ENCODE measurements at regions not wholly inside any gene's neighbourhood (a gene's known extent, or its start where the extent isn't known, plus 50 kb on each side); places are given as distances from the start of the nearest gene placed in this dataset.

DNA sequence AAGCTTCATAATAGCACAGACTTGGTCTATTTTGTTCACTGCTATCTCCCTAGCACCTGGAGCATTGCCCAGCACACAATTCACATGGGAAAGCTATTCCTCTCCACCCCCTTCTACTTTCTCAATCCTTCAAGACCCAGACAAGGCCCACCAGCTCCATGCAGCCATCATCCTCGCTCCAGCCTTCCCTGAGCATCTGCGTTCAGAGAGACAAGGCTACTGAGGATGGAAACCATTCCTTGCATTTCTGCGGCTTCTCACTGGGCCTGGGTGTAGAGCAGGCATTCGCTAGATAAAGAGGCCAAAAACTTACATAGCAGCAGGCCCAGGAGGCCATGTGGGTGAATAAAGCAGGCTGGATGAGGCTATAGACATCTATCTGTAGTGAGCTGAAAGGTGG lies 530.8 kb downstream of the BUD13 start:
- H3K9ac ChIP-seq (ENCODE audit: low read depth, low read length), result no peak overlapping the region
- no peak overlapping the region for H3K27ac ChIP-seq (ENCODE audit: low read depth, low read length)
- no peak overlapping the region for H3K4me3 ChIP-seq (ENCODE audit: low read depth, low read length)
- H3K27me3 ChIP-seq (ENCODE audit: control insufficient read depth, insufficient read depth, low read length), result no peaks in the 10 kb centered on the region
- H3K4me1 ChIP-seq (ENCODE audit: control insufficient read depth, insufficient read depth, low read length), result peaks cover 10% of the 10 kb centered on the region
- H3K9me3 ChIP-seq (ENCODE audit: control insufficient read depth, insufficient read depth, low read length), result no peaks in the 10 kb centered on the region
- no peaks in the 10 kb centered on the region for H3K36me3 ChIP-seq (ENCODE audit: control insufficient read depth, insufficient read depth, low read length)

DNA sequence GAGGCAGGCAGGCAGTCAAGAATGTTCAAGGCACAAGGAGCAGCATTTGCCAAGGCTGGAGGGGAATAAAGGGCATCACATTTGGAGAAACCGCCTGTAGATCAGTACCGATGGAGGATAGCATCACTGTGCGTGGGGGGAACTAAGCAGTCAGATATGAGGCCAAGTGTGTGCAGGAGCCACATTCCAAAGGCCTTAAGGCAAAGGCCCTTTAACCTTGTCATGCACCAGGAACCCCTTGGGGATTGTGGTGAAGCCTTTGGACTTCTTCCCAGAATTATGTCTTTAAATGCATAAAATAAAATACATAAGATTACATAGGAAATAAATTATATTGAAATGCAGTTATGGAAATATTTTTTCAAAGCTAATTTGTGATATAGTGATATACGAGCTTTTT lies 532.1 kb downstream of the BUD13 start:
- no peaks in the 10 kb centered on the region for H3K36me3 ChIP-seq (ENCODE audit: control insufficient read depth, insufficient read depth, low read length)
- no peaks in the 10 kb centered on the region for H3K27me3 ChIP-seq (ENCODE audit: control insufficient read depth, insufficient read depth, low read length)
- H3K27ac ChIP-seq (ENCODE audit: low read depth, low read length), result no peak overlapping the region
- H3K4me3 ChIP-seq (ENCODE audit: low read depth, low read length), result no peak overlapping the region
- no peak overlapping the region for H3K9ac ChIP-seq (ENCODE audit: low read depth, low read length)
- peaks cover 10% of the 10 kb centered on the region for H3K4me1 ChIP-seq (ENCODE audit: control insufficient read depth, insufficient read depth, low read length)
- H3K9me3 ChIP-seq (ENCODE audit: control insufficient read depth, insufficient read depth, low read length), result no peaks in the 10 kb centered on the region

DNA sequence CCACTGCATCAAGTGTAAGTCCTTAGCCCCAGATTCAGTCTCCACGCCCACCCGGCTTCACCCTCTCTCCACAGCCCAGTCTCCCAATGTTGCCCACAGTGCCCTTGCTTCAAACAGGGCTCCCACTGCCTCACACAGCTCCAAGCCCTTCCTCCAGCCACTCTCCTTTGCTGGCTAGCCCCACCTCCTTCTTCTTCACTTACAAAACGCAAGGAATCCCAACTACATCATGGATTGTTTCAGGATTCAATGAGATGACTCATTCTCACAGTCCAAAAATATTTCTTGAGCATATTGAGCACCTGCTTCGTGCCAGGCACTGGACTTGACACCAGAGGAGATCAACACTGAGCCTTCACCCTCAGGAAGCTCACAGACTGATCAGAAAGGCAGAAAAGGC lies 533.5 kb downstream of the BUD13 start:
- Histone ChIP-seq H3K27me3 (ENCODE audit: control insufficient read depth, insufficient read depth, low read length) (no peaks in the 10 kb centered on the region), H3K27ac (ENCODE audit: low read depth, low read length) (no peak overlapping the region), H3K4me1 (ENCODE audit: control insufficient read depth, insufficient read depth, low read length) (peaks cover 14% of the 10 kb centered on the region; the same call in 1 of the 2 replicates), H3K9me3 (ENCODE audit: control insufficient read depth, insufficient read depth, low read length) (no peaks in the 10 kb centered on the region), H3K9ac (ENCODE audit: low read depth, low read length) (no peak overlapping the region), H3K36me3 (ENCODE audit: control insufficient read depth, insufficient read depth, low read length) (no peaks in the 10 kb centered on the region), H3K4me3 (ENCODE audit: low read depth, low read length) (no peak overlapping the region)

DNA sequence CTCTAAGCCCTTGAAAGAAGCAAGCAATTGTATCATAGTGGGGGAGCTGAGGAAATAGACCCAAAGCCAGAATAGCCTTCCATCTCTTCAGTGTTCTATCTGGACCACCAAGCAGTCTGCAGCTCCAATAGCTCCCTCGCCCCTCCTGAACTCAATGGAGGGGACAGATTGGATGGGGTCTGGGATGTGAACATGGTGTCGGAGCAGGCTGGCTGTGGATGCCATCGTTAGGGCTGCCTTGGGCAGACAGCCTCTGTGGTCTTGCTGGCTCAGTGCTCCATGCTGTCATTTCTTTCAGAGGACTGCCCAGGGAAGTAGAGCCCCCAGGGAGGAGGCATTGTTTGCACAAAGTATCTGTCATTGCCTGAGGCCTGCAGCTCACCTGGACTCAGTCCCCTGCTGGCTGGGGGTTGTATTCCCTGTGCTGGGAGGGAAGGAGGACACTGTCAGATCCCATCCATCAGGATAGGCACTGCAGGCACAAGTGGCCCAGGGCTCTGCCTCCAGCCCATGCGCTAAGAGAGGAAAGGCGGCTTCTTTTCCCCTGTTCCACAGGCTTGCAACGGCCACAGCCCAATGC lies 537.7 kb downstream of the BUD13 start:
- H3K4me3 ChIP-seq (ENCODE audit: low read depth, low read length), result no peak overlapping the region
- no peak overlapping the region for H3K9ac ChIP-seq (ENCODE audit: low read depth, low read length)
- peaks cover 10% of the 10 kb centered on the region; the same call in 1 of the 2 replicates for H3K4me1 ChIP-seq (ENCODE audit: control insufficient read depth, insufficient read depth, low read length)
- H3K36me3 ChIP-seq (ENCODE audit: control insufficient read depth, insufficient read depth, low read length), result no peaks in the 10 kb centered on the region
- no peaks in the 10 kb centered on the region for H3K9me3 ChIP-seq (ENCODE audit: control insufficient read depth, insufficient read depth, low read length)
- no peak overlapping the region for H3K27ac ChIP-seq (ENCODE audit: low read depth, low read length)
- H3K27me3 ChIP-seq (ENCODE audit: control insufficient read depth, insufficient read depth, low read length), result no peaks in the 10 kb centered on the region; the same call in 1 of the 2 replicates

DNA sequence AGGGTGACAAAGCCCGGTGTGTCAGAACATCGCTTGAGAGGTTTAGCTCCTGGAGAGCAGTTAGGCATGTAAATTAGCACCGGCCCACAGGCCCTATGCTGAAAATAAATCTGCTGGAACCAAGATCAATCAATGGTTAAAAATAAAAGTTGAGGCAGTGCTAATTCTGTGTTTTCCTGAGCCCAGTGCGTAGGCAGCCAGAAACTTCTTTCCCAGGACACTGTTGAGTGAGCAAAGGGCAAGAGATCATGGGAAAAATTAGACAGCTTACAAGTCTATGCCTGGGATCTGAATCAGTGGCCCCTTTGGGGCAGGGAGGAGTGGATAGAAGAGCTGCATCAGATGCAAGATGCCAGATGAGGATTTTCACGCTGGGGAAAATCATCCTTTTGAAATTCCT lies 539.2 kb downstream of the BUD13 start:
- no peak overlapping the region for H3K9ac ChIP-seq (ENCODE audit: low read depth, low read length)
- H3K4me3 ChIP-seq (ENCODE audit: low read depth, low read length), result no peak overlapping the region
- H3K27me3 ChIP-seq (ENCODE audit: control insufficient read depth, insufficient read depth, low read length), result no peaks in the 10 kb centered on the region; the same call in 1 of the 2 replicates
- no peak overlapping the region for H3K27ac ChIP-seq (ENCODE audit: low read depth, low read length)
- peaks cover 10% of the 10 kb centered on the region; the same call in 1 of the 2 replicates for H3K4me1 ChIP-seq (ENCODE audit: control insufficient read depth, insufficient read depth, low read length)
- H3K9me3 ChIP-seq (ENCODE audit: control insufficient read depth, insufficient read depth, low read length), result no peaks in the 10 kb centered on the region
- no peaks in the 10 kb centered on the region for H3K36me3 ChIP-seq (ENCODE audit: control insufficient read depth, insufficient read depth, low read length)

DNA sequence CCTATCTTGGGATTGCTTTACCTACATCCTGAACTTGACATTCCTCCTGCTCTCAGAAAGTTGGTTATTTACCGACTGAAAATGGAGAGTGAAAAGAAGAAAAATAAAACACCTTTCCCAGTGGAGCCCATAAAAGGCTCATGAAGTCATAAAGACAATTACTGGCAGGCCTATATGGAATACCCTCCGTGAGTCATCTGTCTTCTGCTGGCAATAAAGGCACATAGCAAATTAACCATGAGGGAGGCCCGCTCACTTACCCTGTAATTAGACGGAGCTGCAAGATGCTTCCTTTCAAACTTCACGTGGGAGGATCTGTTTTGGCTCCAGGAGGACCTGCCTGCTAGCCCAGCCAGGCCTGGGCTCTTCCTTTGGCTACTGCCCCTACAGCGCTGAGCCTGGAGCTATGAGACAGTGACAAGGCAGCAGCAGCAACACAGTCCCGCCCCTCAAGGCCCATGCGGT lies 540.4 kb downstream of the BUD13 start:
- Histone ChIP-seq H3K9ac (ENCODE audit: low read depth, low read length) (no peak overlapping the region), H3K9me3 (ENCODE audit: control insufficient read depth, insufficient read depth, low read length) (no peaks in the 10 kb centered on the region), H3K4me3 (ENCODE audit: low read depth, low read length) (no peak overlapping the region), H3K27ac (ENCODE audit: low read depth, low read length) (no peak overlapping the region), H3K27me3 (ENCODE audit: control insufficient read depth, insufficient read depth, low read length) (no peaks in the 10 kb centered on the region; the same call in 1 of the 2 replicates), H3K4me1 (ENCODE audit: control insufficient read depth, insufficient read depth, low read length) (peaks cover 10% of the 10 kb centered on the region; the same call in 1 of the 2 replicates), H3K36me3 (ENCODE audit: control insufficient read depth, insufficient read depth, low read length) (no peaks in the 10 kb centered on the region)

DNA sequence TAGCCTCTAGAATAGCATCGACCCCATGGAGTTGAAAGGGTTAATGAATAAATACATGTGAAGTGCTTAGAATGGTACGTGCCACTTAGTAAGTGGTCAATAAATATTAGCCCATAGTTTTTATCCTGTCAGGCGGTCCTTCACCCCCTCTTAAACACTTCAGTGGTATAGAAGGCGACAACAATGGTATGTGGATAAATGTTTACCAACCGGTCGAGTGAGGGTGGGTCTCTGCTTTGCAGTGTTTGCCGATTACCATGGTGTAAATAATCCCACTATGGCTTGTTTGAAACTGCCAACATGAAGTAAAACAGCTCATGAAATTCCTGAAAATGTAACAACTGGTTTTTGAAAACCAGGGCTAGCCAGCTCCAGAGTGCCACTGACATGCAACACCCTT lies 541.2 kb downstream of the BUD13 start:
- H3K27me3 ChIP-seq (ENCODE audit: control insufficient read depth, insufficient read depth, low read length), result no peaks in the 10 kb centered on the region; the same call in 1 of the 2 replicates
- no peak overlapping the region for H3K9ac ChIP-seq (ENCODE audit: low read depth, low read length)
- H3K9me3 ChIP-seq (ENCODE audit: control insufficient read depth, insufficient read depth, low read length), result no peaks in the 10 kb centered on the region
- H3K36me3 ChIP-seq (ENCODE audit: control insufficient read depth, insufficient read depth, low read length), result no peaks in the 10 kb centered on the region
- no peak overlapping the region for H3K27ac ChIP-seq (ENCODE audit: low read depth, low read length)
- H3K4me1 ChIP-seq (ENCODE audit: control insufficient read depth, insufficient read depth, low read length), result peaks cover 10% of the 10 kb centered on the region; the same call in 1 of the 2 replicates
- H3K4me3 ChIP-seq (ENCODE audit: low read depth, low read length), result no peak overlapping the region

DNA sequence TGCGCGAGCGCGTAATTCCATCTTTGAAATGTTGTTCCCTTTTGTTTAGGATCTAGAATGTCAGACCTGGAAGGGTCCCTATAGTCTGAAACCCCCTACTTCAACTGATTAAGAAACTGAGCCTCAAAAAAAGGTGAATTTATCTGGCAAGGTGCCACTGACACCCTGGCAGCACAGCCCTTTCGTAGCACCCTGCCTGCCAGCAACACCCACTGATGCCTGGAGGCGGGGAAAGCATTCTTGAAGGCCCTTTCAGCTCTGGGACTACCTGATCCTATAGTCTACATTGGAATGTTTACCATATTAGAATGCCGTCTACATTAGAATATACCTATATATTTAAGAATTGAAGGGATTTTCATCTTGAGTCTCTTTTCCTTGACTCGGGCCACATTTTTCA lies 542.3 kb downstream of the BUD13 start:
- no peak overlapping the region for H3K9ac ChIP-seq (ENCODE audit: low read depth, low read length)
- H3K27me3 ChIP-seq (ENCODE audit: control insufficient read depth, insufficient read depth, low read length), result no peaks in the 10 kb centered on the region; the same call in 1 of the 2 replicates
- no peaks in the 10 kb centered on the region for H3K9me3 ChIP-seq (ENCODE audit: control insufficient read depth, insufficient read depth, low read length)
- H3K27ac ChIP-seq (ENCODE audit: low read depth, low read length), result no peak overlapping the region
- H3K4me3 ChIP-seq (ENCODE audit: low read depth, low read length), result no peak overlapping the region
- peaks cover 10% of the 10 kb centered on the region for H3K4me1 ChIP-seq (ENCODE audit: control insufficient read depth, insufficient read depth, low read length)
- H3K36me3 ChIP-seq (ENCODE audit: control insufficient read depth, insufficient read depth, low read length), result no peaks in the 10 kb centered on the region

DNA sequence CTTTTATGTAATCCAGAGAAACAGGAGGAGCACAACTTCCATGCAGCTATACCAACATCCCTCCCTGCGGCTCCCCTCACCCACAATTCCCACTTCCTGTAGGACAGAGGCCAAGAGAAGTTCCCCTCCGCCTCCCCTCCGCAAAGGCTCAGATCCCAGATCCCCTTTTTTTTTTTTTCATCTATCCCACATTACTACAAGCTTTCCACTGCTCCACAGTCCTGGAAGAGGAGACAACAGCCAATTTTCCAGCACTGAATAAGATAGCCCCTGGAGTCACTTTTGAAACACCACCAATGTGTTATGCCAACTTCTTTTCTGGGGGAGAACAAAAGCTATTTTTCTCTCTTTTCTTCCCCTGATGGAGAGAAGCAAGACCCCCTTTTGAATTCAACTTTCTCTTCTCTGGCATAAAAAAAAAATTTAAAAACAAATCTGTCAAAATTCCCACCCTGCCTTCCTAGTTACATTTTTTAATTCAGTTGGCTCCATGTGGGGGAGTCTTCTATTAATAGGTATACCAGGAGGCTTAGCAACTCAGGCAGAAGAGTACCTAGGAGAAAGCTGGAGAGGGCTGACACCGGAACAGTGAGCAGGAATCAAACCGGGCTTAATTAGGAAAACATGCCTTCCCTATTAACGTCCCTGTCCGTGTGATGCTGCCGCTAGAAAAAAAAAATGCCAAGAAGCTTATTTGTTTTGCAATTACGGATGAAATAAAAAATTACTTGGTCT lies 543.4 kb downstream of the BUD13 start:
- Histone ChIP-seq H3K4me1 (ENCODE audit: control insufficient read depth, insufficient read depth, low read length) (peaks cover 10% of the 10 kb centered on the region; the same call in 1 of the 2 replicates), H3K27me3 (ENCODE audit: control insufficient read depth, insufficient read depth, low read length) (no peaks in the 10 kb centered on the region; the same call in 1 of the 2 replicates), H3K4me3 (ENCODE audit: low read depth, low read length) (no peak overlapping the region), H3K36me3 (ENCODE audit: control insufficient read depth, insufficient read depth, low read length) (no peaks in the 10 kb centered on the region), H3K9ac (ENCODE audit: low read depth, low read length) (no peak overlapping the region), H3K27ac (ENCODE audit: low read depth, low read length) (no peak overlapping the region), H3K9me3 (ENCODE audit: control insufficient read depth, insufficient read depth, low read length) (no peaks in the 10 kb centered on the region)

DNA sequence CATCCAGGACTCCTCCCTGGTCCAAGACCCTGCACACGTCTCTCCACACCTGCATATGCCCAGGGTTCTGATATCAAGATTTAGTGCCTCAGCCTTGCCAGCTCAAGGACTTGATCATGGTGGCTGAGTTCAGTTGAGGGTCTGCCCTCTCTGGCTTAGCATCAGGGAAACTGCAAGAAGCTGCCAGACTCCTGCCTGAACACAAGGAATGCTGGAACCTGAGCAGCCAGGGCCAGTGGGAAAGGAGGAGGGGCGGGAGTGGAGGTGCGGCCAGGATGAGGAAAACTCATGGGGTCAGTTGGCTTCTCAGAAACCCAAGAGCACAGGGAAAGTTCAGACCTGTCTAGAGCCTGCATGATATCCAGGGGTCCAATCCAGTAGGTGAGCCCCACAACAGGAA lies 546.1 kb downstream of the BUD13 start:
- no peaks in the 10 kb centered on the region for H3K27me3 ChIP-seq (ENCODE audit: control insufficient read depth, insufficient read depth, low read length)
- no peak overlapping the region for H3K27ac ChIP-seq (ENCODE audit: low read depth, low read length)
- H3K9ac ChIP-seq (ENCODE audit: low read depth, low read length), result no peak overlapping the region
- H3K9me3 ChIP-seq (ENCODE audit: control insufficient read depth, insufficient read depth, low read length), result no peaks in the 10 kb centered on the region
- H3K4me1 ChIP-seq (ENCODE audit: control insufficient read depth, insufficient read depth, low read length), result peaks cover 11% of the 10 kb centered on the region
- H3K36me3 ChIP-seq (ENCODE audit: control insufficient read depth, insufficient read depth, low read length), result no peaks in the 10 kb centered on the region
- no peak overlapping the region for H3K4me3 ChIP-seq (ENCODE audit: low read depth, low read length)
